PC-3 (cell line): ENCODE measurements at regions not wholly inside any gene's neighbourhood (a gene's known extent, or its start where the extent isn't known, plus 50 kb on each side); places are given as distances from the start of the nearest gene placed in this dataset.

Experiments used
- ATAC-seq: fragments of 200-7000 bp; cut with Tn5 transposase; 2 replicates; pipeline ENCODE4 v1.9.1; 2020; ENCODE audit warnings: mild to moderate bottlenecking, moderate library complexity
- BruUV-seq: library from RNA; stranded (reverse); fragments of 400-500 nt; replicated peaks from 2 replicates; lab custom pipeline; 2021; lab: Mats Ljungman, UMichigan
- CTCF ChIA-PET: fragments of 300-600 bp; sonication (Branson Sonifier 250); formaldehyde crosslinking; loops from one replicate; lab custom pipeline; 2022; ENCODE audit warnings: antibody characterized with exemption; lab: Charles Lee
- POLR2A ChIA-PET: fragments of 300-600 bp; sonication (Branson Sonifier 250); formaldehyde crosslinking; loops from one replicate; lab custom pipeline; 2022; ENCODE audit warnings: antibody characterized with exemption; ENCODE audit not compliant: unreplicated experiment; lab: Charles Lee
- DNase-seq: peaks from one replicate; pipeline ENCODE4 v3.0.0-alpha.2; 2015
- H2AFZ ChIP-seq: fragments of 300-600 bp; sonication (generic); 2 replicates; pipeline ENCODE4 v1.6.0; 2016; ENCODE audit warnings: antibody characterized with exemption, low read length
- H3F3A ChIP-seq: fragments of 300-600 bp; sonication (generic); one replicate; pipeline ENCODE4 v1.6.0; 2017; ENCODE audit warnings: antibody characterized with exemption, low read length, control low read depth, mild to moderate bottlenecking; ENCODE audit not compliant: unreplicated experiment
- H3K27ac ChIP-seq: fragments of 300-600 bp; sonication (generic); 2 replicates; pipeline ENCODE4 v1.5.1; 2016; ENCODE audit warnings: mild to moderate bottlenecking, low read length
- H3K27me3 ChIP-seq: fragments of 300-600 bp; sonication (generic); 2 replicates; pipeline ENCODE4 v1.6.1; 2016; ENCODE audit warnings: low read length, mixed read lengths
- H3K36me3 ChIP-seq: fragments of 300-600 bp; sonication (generic); 2 replicates; pipeline ENCODE4 v1.6.1; 2016; ENCODE audit warnings: low read depth, mixed run types, low read length, mixed read lengths
- H3K4me1 ChIP-seq: fragments of 300-600 bp; sonication (generic); 2 replicates; pipeline ENCODE4 v1.5.1; 2016; ENCODE audit warnings: low read length; ENCODE audit not compliant: insufficient read depth
- H3K4me2 ChIP-seq: fragments of 300-600 bp; sonication (generic); 2 replicates; pipeline ENCODE4 v1.6.0; 2016; ENCODE audit warnings: low read length
- H3K4me3 ChIP-seq: fragments of 300-600 bp; sonication (generic); 2 replicates; pipeline ENCODE4 v1.5.1; 2016; ENCODE audit warnings: mild to moderate bottlenecking, low read length, mixed read lengths
- H3K79me2 ChIP-seq: fragments of 300-600 bp; sonication (generic); 2 replicates; pipeline ENCODE4 v1.6.1; 2017; ENCODE audit warnings: low read length, mixed read lengths
- H3K9ac ChIP-seq: fragments of 300-600 bp; sonication (generic); 2 replicates; pipeline ENCODE4 v1.6.0; 2016; ENCODE audit warnings: mild to moderate bottlenecking, low read length
- H3K9me2 ChIP-seq: fragments of 300-600 bp; sonication (generic); replicated peaks from 2 replicates; pipeline ENCODE4 v1.6.1; 2016; ENCODE audit warnings: mixed run types, low read length, mixed read lengths
- H3K9me3 ChIP-seq: fragments of 300-600 bp; sonication (generic); 2 replicates; pipeline ENCODE4 v1.6.1; 2016; ENCODE audit warnings: low read length, mixed read lengths
- H4K20me1 ChIP-seq: fragments of 300-600 bp; sonication (generic); 2 replicates; pipeline ENCODE4 v1.6.1; 2016; ENCODE audit warnings: low read length, mixed read lengths
- CTCF ChIP-seq: fragments of 300-600 bp; sonication (generic); conservative IDR thresholded peaks from 2 replicates; pipeline ENCODE4 v1.5.1; 2017; ENCODE audit warnings: antibody characterized with exemption, low read depth, mild to moderate bottlenecking, low read length
- EZH2 ChIP-seq: fragments of 300-600 bp; sonication (generic); IDR thresholded peaks from one replicate; pipeline ENCODE4 v1.6.1; 2017; ENCODE audit warnings: antibody characterized with exemption, mild to moderate bottlenecking, low read length; ENCODE audit not compliant: unreplicated experiment
- EZH2phosphoT487 ChIP-seq: fragments of 300-600 bp; sonication (generic); IDR thresholded peaks from 2 replicates; pipeline ENCODE4 v1.6.1; 2018; ENCODE audit warnings: mild to moderate bottlenecking, antibody characterized with exemption, low read length, borderline replicate concordance
- intact Hi-C: fragments of 100-400 bp; cut with micrococcal nuclease; formaldehyde crosslinking; loops from 2 replicates; pipeline ENCODE4 v1.9.0; 2023

- no peaks in the 10 kb centered on the region for H3F3A ChIP-seq
- H2AFZ ChIP-seq: no peak overlapping the region
- CTCF ChIA-PET: interaction anchor here (0.6 kb wide), 1 partner anchor 282 kb away, joined by 4 read pairs; no protein-coding TSS in a partner anchor
- TF ChIP-seq EZH2phosphoT487 (no peak), EZH2 (no peak), CTCF (no peak)
- ATAC-seq (no peak), DNase-seq (no peak)
- no peak overlapping the region for H3K4me3 ChIP-seq
- no peaks in the 10 kb centered on the region for H3K79me2 ChIP-seq
- H4K20me1 ChIP-seq: no peaks in the 10 kb centered on the region
- POLR2A ChIA-PET: no interaction called here
- peaks cover 10% of the 10 kb centered on the region for H3K4me1 ChIP-seq
- no peaks in the 10 kb centered on the region for H3K9me2 ChIP-seq
- H3K9me3 ChIP-seq: no peaks in the 10 kb centered on the region
- no peak overlapping the region for H3K4me2 ChIP-seq
- H3K9ac ChIP-seq: no peak overlapping the region
- no peaks in the 10 kb centered on the region for H3K27me3 ChIP-seq
- BruUV-seq: no TSS peak
- no peak overlapping the region for H3K27ac ChIP-seq
- intact Hi-C loops: loop anchor here (1.0 to 5.0 kb wide), 3 partner anchors 255 to 824 kb away; partner anchors contain the start of gene FARP1
- no peaks in the 10 kb centered on the region for H3K36me3 ChIP-seq
These were observed 104.6 kb upstream of the IPO5 start for GRCh38 chr13:97848886-97849285.

- Histone ChIP-seq H3K4me3 (no peak overlapping the region), H3F3A (no peaks in the 10 kb centered on the region), H3K27me3 (no peaks in the 10 kb centered on the region), H3K4me1 (peaks cover 14% of the 10 kb centered on the region), H3K9me2 (no peaks in the 10 kb centered on the region), H4K20me1 (no peaks in the 10 kb centered on the region), H3K9ac (no peak overlapping the region), H3K4me2 (no peak overlapping the region), H3K27ac (no peak overlapping the region), H3K9me3 (no peaks in the 10 kb centered on the region), H2AFZ (no peak overlapping the region), H3K36me3 (no peaks in the 10 kb centered on the region), H3K79me2 (no peaks in the 10 kb centered on the region)
- ChIA-PET POLR2A (no interaction called here), CTCF (interaction anchor here (0.7 kb wide), 1 partner anchor 50 kb away, joined by 3 read pairs; no protein-coding TSS in a partner anchor)
- DNase-seq (peak; percentile 75), ATAC-seq (peak; percentile 77)
- BruUV-seq: no TSS peak
- intact Hi-C loops: loop anchor here (1.0 to 5.0 kb wide), 3 partner anchors 255 to 823 kb away; partner anchors contain the start of gene FARP1
- TF ChIP-seq CTCF (peak; percentile 70), EZH2 (no peak)
These were observed 104.2 kb upstream of the IPO5 start for GRCh38 chr13:97849305-97849704.

GRCh38 chr13:97851269-97851668 is 102.2 kb upstream of the IPO5 start:
- H3K9me2 ChIP-seq: no peaks in the 10 kb centered on the region
- ATAC-seq: no peak
- H3K4me2 ChIP-seq: no peak overlapping the region
- H3K9ac ChIP-seq: no peak overlapping the region
- no peak overlapping the region for H2AFZ ChIP-seq
- H3K79me2 ChIP-seq: no peaks in the 10 kb centered on the region
- no peaks in the 10 kb centered on the region for H3K27me3 ChIP-seq
- intact Hi-C loops: no loop called here
- H3K27ac ChIP-seq: no peak overlapping the region
- H3K9me3 ChIP-seq: no peaks in the 10 kb centered on the region
- peaks cover 21% of the 10 kb centered on the region for H3K4me1 ChIP-seq
- BruUV-seq: no TSS peak
- no peaks in the 10 kb centered on the region for H4K20me1 ChIP-seq
- DNase-seq: no peak
- POLR2A ChIA-PET: no interaction called here
- H3K36me3 ChIP-seq: no peaks in the 10 kb centered on the region
- no peak overlapping the region for H3K4me3 ChIP-seq
- CTCF ChIA-PET: no interaction called here
- no peaks in the 10 kb centered on the region for H3F3A ChIP-seq
- TF ChIP-seq CTCF (no peak), EZH2phosphoT487 (no peak), EZH2 (no peak)
